Esophagus muscularis mucosa (tissue), 3 donors: ENCODE measurements at regions not wholly inside any gene's neighbourhood (a gene's known extent, or its start where the extent isn't known, plus 50 kb on each side); places are given as distances from the start of the nearest gene placed in this dataset.

Experiments
- POLR2A ChIP-seq: fragments of 450-650 bp; IDR thresholded peaks from one replicate; pipeline ENCODE4 v1.6.1; 2017; ENCODE audit warnings: antibody characterized with exemption, moderate library complexity, mild to moderate bottlenecking, low read depth
- TF ChIP-seq, protein P1 (sequence below), 3 experiments: fragments of 200-600 bp in 2 of 3; fragments of 450-650 bp in 1 of 3; sonication (generic) in 2 of 3; IDR thresholded peaks; one replicate each; pipeline ENCODE4 v1.5.1; 2017 to 2019; ENCODE audit warnings: antibody characterized with exemption in 3 of 3, mild to moderate bottlenecking in 2 of 3, moderate library complexity in 1 of 3

- TF ChIP-seq POLR2A, result no peak
- TF ChIP-seq, protein P1, sequence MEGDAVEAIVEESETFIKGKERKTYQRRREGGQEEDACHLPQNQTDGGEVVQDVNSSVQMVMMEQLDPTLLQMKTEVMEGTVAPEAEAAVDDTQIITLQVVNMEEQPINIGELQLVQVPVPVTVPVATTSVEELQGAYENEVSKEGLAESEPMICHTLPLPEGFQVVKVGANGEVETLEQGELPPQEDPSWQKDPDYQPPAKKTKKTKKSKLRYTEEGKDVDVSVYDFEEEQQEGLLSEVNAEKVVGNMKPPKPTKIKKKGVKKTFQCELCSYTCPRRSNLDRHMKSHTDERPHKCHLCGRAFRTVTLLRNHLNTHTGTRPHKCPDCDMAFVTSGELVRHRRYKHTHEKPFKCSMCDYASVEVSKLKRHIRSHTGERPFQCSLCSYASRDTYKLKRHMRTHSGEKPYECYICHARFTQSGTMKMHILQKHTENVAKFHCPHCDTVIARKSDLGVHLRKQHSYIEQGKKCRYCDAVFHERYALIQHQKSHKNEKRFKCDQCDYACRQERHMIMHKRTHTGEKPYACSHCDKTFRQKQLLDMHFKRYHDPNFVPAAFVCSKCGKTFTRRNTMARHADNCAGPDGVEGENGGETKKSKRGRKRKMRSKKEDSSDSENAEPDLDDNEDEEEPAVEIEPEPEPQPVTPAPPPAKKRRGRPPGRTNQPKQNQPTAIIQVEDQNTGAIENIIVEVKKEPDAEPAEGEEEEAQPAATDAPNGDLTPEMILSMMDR (IDR thresholded peaks at IDR 0.05), result no peak
Observed at GRCh38 chr21:27315373-27315772, 348.5 kb upstream of the ADAMTS5 start.
